GM13976 (cell line): ENCODE measurements at regions not wholly inside any gene's neighbourhood (a gene's known extent, or its start where the extent isn't known, plus 50 kb on each side); places are given as distances from the start of the nearest gene placed in this dataset.

Experiments
- DNase-seq: peaks from one replicate; pipeline ENCODE4 v3.0.0; 2012; ENCODE audit warnings: low spot score
- CTCF ChIP-seq: IDR thresholded peaks from 2 replicates; pipeline ENCODE4 v1.5.1; 2012; ENCODE audit warnings: borderline replicate concordance, mild to moderate bottlenecking; ENCODE audit not compliant: insufficient read depth; ENCODE audit errors: extremely low read depth, missing control alignments, control extremely low read depth
- in situ Hi-C: fragments of 300-500 bp; cut with MboI; formaldehyde crosslinking; loops from one replicate; pipeline ENCODE4 v1.12.0; 2022; ENCODE audit warnings: low sequenced_read_pairs, mixed read lengths, inconsistent platforms; ENCODE audit not compliant: unreplicated experiment

- TF ChIP-seq CTCF: no peak
- no peak for DNase-seq
- in situ Hi-C loops: no loop called here
These were observed 94.9 kb upstream of the TMPO start for GRCh38 chr12:98420461-98420860.

- DNase-seq: no peak
- in situ Hi-C loops: no loop called here
- no peak for TF ChIP-seq CTCF
These were observed 94.1 kb upstream of the TMPO start for GRCh38 chr12:98421316-98421715.

- TF ChIP-seq CTCF: no peak
- in situ Hi-C loops: no loop called here
- no peak for DNase-seq
These were observed 93.0 kb upstream of the TMPO start for GRCh38 chr12:98422359-98422758.

GRCh38 chr12:98422812-98423211, 92.6 kb upstream of the TMPO start:
- no peak for DNase-seq
- in situ Hi-C loops: no loop called here
- TF ChIP-seq CTCF: no peak

GRCh38 chr12:98423963-98424362, 91.4 kb upstream of the TMPO start:
- in situ Hi-C loops: no loop called here
- no peak for TF ChIP-seq CTCF
- DNase-seq: no peak

- in situ Hi-C loops: no loop called here
- peak; percentile 66 for DNase-seq
- TF ChIP-seq CTCF: peak; percentile 38
These were observed 90.5 kb upstream of the TMPO start for GRCh38 chr12:98424726-98425401.

GRCh38 chr12:98425859-98426258, 89.5 kb upstream of the TMPO start:
- TF ChIP-seq CTCF: no peak
- in situ Hi-C loops: no loop called here
- no peak for DNase-seq
